Vagina (tissue), 2 donors: ENCODE measurements at regions not wholly inside any gene's neighbourhood (a gene's known extent, or its start where the extent isn't known, plus 50 kb on each side); places are given as distances from the start of the nearest gene placed in this dataset.

Experiments
- DNase-seq, 2 donors: peaks; one replicate each; pipeline ENCODE4 v3.0.0-alpha.2; 2017; ENCODE audit errors: extremely low spot score in 2 of 2
- H3K27ac ChIP-seq: fragments of 200-600 bp; sonication (generic); one replicate; pipeline ENCODE4 v1.5.1; 2019
- H3K27me3 ChIP-seq: fragments of 200-600 bp; sonication (generic); one replicate; pipeline ENCODE4 v1.5.1; 2019
- H3K36me3 ChIP-seq, 2 donors: fragments of 200-600 bp; sonication (generic); one replicate each; pipeline ENCODE4 v1.5.1; 2017 to 2019
- H3K4me1 ChIP-seq: fragments of 200-600 bp; sonication (generic); one replicate; pipeline ENCODE4 v1.5.1; 2019
- H3K4me3 ChIP-seq, 2 donors: fragments of 200-600 bp; sonication (generic); 1 replicate in 1 of 2; 2 replicates in 1 of 2; pipeline ENCODE4 v1.5.1; 2016 to 2019
- H3K9me3 ChIP-seq: fragments of 200-600 bp; sonication (generic); one replicate; pipeline ENCODE4 v1.5.1; 2019
- POLR2A ChIP-seq, 2 donors: fragments of 450-650 bp; IDR thresholded peaks; one replicate each; pipeline ENCODE4 v1.6.1; 2017; ENCODE audit warnings: antibody characterized with exemption in 2 of 2, mild to moderate bottlenecking in 2 of 2, moderate library complexity in 2 of 2
- POLR2AphosphoS5 ChIP-seq, 2 donors: sonication (generic); formaldehyde crosslinking; IDR thresholded peaks; one replicate each; pipeline ENCODE4 v1.9.0; 2017; ENCODE audit warnings: antibody characterized with exemption in 2 of 2, mild to moderate bottlenecking in 2 of 2, low read depth in 1 of 2; ENCODE audit not compliant: insufficient read depth in 1 of 2
- intact Hi-C: fragments of 100-400 bp; cut with DNase I; formaldehyde crosslinking; loops from one replicate; pipeline ENCODE4 v1.15.1; 2023
- TF ChIP-seq, protein P1 (sequence below), 3 experiments: fragments of 450-650 bp in 2 of 3; fragments of 200-600 bp in 1 of 3; sonication (generic) in 1 of 3; IDR thresholded peaks; one replicate each; pipeline ENCODE4 v1.5.1; 2017 to 2019; ENCODE audit warnings: antibody characterized with exemption in 3 of 3, mild to moderate bottlenecking in 2 of 3, moderate library complexity in 2 of 3

GRCh38 chr5:109610581-109610980 lies 79.1 kb upstream of the MAN2A1 start:
- Histone ChIP-seq H3K36me3 (no peaks in the 10 kb centered on the region), H3K27me3 (no peaks in the 10 kb centered on the region), H3K4me3 (no peak overlapping the region), H3K27ac (no peak overlapping the region), H3K4me1 (no peaks in the 10 kb centered on the region), H3K9me3 (no peaks in the 10 kb centered on the region)
- TF ChIP-seq, protein P1, sequence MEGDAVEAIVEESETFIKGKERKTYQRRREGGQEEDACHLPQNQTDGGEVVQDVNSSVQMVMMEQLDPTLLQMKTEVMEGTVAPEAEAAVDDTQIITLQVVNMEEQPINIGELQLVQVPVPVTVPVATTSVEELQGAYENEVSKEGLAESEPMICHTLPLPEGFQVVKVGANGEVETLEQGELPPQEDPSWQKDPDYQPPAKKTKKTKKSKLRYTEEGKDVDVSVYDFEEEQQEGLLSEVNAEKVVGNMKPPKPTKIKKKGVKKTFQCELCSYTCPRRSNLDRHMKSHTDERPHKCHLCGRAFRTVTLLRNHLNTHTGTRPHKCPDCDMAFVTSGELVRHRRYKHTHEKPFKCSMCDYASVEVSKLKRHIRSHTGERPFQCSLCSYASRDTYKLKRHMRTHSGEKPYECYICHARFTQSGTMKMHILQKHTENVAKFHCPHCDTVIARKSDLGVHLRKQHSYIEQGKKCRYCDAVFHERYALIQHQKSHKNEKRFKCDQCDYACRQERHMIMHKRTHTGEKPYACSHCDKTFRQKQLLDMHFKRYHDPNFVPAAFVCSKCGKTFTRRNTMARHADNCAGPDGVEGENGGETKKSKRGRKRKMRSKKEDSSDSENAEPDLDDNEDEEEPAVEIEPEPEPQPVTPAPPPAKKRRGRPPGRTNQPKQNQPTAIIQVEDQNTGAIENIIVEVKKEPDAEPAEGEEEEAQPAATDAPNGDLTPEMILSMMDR (IDR thresholded peaks at IDR 0.05): no peak
- no peak for TF ChIP-seq POLR2AphosphoS5 (IDR thresholded peaks at IDR 0.05; ENCODE audit: insufficient read depth in 1 of 2, low read depth in 1 of 2)
- no peak for TF ChIP-seq POLR2A (IDR thresholded peaks at IDR 0.05)
- intact Hi-C loops: no loop called here
- DNase-seq: no peak

DNA sequence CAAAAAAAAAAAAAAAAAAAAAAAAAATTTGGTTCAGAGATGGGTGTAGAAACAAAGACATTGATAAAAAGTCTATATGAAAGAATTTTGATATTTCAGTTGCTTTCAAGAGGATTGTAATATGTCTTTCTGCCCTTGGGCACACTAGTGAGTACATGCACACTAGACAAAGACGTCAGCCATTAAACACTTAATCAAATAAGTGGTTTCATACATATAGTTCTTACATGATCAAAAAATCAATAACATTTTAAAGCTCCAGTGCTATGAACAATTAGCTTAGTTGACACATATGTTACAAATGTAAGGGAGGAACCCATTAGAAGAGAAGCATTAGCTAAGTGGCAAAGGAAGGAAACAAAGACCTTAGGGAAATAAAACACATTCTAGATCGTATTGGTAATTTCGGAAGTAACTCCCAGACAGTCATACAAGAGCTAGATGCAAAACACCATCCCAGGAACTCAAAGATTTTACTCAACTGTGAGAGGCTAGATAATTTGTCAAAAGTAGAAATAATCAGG lies 84.5 kb upstream of the MAN2A1 start:
- DNase-seq: no peak
- no peak overlapping the region for H3K4me3 ChIP-seq
- H3K27me3 ChIP-seq: no peaks in the 10 kb centered on the region
- H3K4me1 ChIP-seq: no peaks in the 10 kb centered on the region
- no peaks in the 10 kb centered on the region for H3K36me3 ChIP-seq
- H3K27ac ChIP-seq: no peak overlapping the region
- no peak for TF ChIP-seq POLR2A (IDR thresholded peaks at IDR 0.05)
- TF ChIP-seq, protein P1 (IDR thresholded peaks at IDR 0.05): no peak
- no peak for TF ChIP-seq POLR2AphosphoS5 (IDR thresholded peaks at IDR 0.05; ENCODE audit: insufficient read depth in 1 of 2, low read depth in 1 of 2)
- intact Hi-C loops: no loop called here
- no peaks in the 10 kb centered on the region for H3K9me3 ChIP-seq

- H3K4me3 ChIP-seq: no peak overlapping the region
- no peaks in the 10 kb centered on the region for H3K4me1 ChIP-seq
- no peak overlapping the region for H3K27ac ChIP-seq
- H3K9me3 ChIP-seq: no peaks in the 10 kb centered on the region
- no peaks in the 10 kb centered on the region for H3K27me3 ChIP-seq
- intact Hi-C loops: no loop called here
- H3K36me3 ChIP-seq: no peaks in the 10 kb centered on the region
- DNase-seq: no peak
- TF ChIP-seq POLR2A (IDR thresholded peaks at IDR 0.05) (no peak), POLR2AphosphoS5 (IDR thresholded peaks at IDR 0.05; ENCODE audit: insufficient read depth in 1 of 2, low read depth in 1 of 2) (no peak)
- TF ChIP-seq, protein P1 (IDR thresholded peaks at IDR 0.05): no peak
These were observed 85.0 kb upstream of the MAN2A1 start for GRCh38 chr5:109604758-109605157.

- DNase-seq: no peak
These were observed 88.0 kb upstream of the MAN2A1 start for GRCh38 chr5:109601736-109602135.

DNA sequence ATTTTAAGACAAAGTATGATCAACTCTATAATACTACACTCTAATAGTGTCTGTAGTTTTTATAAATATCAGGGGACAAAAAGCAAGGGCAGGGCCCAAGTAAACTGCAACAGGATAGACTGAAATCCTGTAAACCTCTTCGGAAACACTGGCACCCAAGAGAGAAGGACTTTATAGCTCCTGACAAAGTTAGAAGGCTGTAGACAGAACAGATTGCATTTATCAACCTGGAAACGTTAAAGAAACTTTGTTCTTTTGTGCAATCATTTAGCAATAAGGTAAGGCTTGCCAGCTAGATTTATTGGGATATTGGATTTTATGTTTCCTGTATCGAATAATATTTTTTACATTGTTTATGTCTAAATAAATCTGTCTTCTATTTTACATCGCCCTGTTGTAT lies 91.8 kb upstream of the MAN2A1 start:
- H3K36me3 ChIP-seq: no peaks in the 10 kb centered on the region
- intact Hi-C loops: no loop called here
- TF ChIP-seq, protein P1 (IDR thresholded peaks at IDR 0.05): no peak
- TF ChIP-seq POLR2AphosphoS5 (IDR thresholded peaks at IDR 0.05; ENCODE audit: insufficient read depth in 1 of 2, low read depth in 1 of 2): no peak
- no peak for TF ChIP-seq POLR2A (IDR thresholded peaks at IDR 0.05)
- no peaks in the 10 kb centered on the region for H3K27me3 ChIP-seq
- DNase-seq: no peak
- H3K9me3 ChIP-seq: no peaks in the 10 kb centered on the region
- H3K4me3 ChIP-seq: no peak overlapping the region
- no peaks in the 10 kb centered on the region for H3K4me1 ChIP-seq
- no peak overlapping the region for H3K27ac ChIP-seq

More at GRCh38 chr5:109601736-109602135, 88.0 kb upstream of the MAN2A1 start:
- Histone ChIP-seq H3K27ac (no peak overlapping the region), H3K27me3 (no peaks in the 10 kb centered on the region), H3K4me1 (no peaks in the 10 kb centered on the region), H3K4me3 (no peak overlapping the region), H3K9me3 (no peaks in the 10 kb centered on the region), H3K36me3 (no peaks in the 10 kb centered on the region)
- intact Hi-C loops: no loop called here
- TF ChIP-seq POLR2AphosphoS5 (IDR thresholded peaks at IDR 0.05; ENCODE audit: insufficient read depth in 1 of 2, low read depth in 1 of 2) (no peak), POLR2A (IDR thresholded peaks at IDR 0.05) (no peak)
- TF ChIP-seq, protein P1 (IDR thresholded peaks at IDR 0.05): no peak
